HG03159 (cell line): ENCODE measurements at regions not wholly inside any gene's neighbourhood (a gene's known extent, or its start where the extent isn't known, plus 50 kb on each side); places are given as distances from the start of the nearest gene placed in this dataset.
"Not testable (repeated sequence)": the region's sequence is repeated elsewhere in the genome, so short reads cannot be mapped to it uniquely, and the experiment has no call there.

Experiments used
- ATAC-seq: cut with Tn5 transposase; IDR thresholded peaks from one replicate; pipeline ENCODE4 v1.9.1; 2021; ENCODE audit warnings: mild to moderate bottlenecking, moderate library complexity; ENCODE audit not compliant: unreplicated experiment

DNA sequence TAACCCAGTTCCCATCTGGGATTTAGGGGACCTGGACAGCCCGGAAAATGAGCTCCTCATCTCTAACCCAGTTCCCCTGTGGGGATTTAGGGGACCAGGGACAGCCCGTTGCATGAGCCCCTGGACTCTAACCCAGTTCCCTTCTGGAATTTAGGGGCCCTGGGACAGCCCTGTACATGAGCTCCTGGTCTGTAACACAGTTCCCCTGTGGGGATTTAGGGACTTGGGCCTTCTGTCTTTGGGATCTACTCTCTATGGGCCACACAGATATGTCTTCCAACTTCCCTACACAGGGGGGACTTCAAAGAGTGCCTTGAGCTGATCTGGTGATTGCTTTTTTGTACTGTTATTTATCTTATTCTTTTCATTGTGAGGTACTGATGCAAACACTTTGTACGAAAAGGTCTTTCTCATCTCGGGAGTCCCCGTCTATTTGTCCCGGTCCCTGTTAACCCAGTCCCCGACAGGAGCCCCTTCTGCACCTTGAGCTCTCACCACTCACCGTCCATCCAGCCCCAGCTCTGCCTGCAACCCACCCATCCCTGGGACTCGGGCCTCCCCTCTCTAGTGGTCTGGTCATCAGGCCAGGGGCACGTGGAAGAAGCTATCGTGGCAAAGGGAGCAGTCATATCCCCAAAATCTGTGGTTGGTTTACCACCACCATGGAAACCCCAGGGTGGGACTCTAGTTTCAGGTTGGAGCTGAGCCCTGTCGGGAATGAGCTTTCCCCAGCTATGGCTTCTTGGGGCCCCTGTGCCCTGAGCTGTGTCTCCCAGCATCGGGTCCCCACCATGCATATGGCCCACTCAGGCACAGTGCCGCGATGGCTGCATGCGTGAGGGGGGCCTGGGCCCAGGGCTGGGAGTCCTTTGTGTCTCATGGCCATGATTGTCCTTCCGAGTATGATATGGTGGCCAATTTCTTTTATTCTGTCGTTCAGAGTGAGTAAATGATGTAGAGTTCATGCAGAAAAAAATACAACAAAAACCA is 270.4 kb upstream of the PLCXD1 start:
- ATAC-seq: not testable (repeated sequence)

DNA sequence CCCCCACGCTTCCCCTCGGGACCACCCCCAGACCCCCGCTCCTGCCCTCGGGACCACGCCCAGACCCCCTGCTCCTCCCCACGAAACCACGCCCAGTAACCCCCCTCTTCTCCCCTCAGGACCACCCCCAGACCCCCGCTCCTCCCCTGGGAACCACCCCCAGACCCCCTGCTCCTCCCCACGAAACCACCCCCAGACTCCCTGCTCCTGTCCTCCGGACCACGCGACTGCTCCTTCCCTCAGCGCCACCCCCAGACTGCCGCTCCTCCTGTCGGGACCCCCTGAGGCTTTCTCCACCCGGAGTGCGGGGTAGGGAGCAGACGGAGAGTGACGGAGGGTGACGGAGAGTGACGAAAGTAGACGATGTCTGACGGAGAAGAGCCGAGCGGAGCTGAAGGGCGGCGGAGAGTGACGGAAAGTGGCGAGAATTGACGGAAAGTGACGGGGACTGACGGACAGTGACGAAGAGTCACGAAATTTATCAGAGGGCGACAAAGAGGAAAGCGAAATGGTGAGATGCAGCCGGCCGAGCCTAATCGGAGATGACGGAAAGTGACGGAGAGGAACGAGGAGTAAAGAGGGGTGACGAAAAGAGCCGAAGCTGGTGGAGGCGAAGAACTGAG is 267.2 kb upstream of the PLCXD1 start:
- peak; percentile 51 for ATAC-seq

DNA sequence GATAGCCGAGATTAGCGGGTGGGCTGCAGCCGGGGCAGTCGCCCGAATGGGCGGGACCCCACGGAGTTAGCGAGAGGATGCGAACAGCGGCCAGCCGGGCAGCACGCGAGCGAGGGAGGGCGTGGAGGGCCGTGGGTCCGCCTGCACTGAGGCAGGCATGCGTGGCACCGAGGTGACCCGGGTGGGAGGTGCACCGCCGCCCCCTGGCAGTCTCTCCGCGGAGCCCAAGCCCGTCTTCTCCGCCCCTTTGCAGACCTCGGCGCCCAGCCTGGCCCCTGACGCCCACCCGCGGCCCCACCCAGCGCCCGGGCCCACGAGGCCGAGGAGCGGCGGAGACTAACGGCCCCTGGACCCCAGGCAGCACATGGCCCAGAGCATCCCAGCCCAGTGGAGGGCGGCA is 266.7 kb upstream of the PLCXD1 start:
- ATAC-seq: peak; percentile 6

DNA sequence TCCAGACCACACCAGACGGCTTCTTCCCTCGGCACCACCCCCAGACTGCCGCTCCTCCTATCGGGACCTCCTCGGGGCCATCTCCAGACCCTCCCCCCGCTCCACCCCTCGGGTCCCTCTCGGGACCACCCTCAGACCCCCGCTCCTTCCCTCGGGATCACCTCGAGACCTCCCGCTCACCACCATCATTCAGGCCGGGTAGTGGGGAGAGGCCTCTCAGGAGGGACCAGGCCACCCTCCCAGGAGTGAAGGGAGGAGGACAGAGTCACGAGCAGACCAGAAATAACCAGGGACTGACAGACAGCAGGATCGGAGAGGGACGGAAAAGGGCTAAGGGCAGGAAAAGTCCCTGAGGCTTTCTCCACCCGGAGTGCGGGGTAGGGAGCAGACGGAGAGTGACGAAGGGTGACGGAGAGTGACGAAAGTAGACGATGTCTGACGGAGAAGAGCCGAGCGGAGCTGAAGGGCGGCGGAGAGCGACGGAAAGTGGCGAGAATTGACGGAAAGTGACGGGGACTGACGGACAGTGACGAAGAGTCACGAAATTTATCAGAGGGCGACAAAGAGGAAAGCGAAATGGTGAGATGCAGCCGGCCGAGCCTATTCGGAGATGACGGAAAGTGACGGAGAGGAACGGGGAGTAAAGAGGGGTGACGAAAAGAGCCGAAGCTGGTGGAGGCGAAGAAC is 262.3 kb upstream of the PLCXD1 start:
- peak; percentile 78 for ATAC-seq

DNA sequence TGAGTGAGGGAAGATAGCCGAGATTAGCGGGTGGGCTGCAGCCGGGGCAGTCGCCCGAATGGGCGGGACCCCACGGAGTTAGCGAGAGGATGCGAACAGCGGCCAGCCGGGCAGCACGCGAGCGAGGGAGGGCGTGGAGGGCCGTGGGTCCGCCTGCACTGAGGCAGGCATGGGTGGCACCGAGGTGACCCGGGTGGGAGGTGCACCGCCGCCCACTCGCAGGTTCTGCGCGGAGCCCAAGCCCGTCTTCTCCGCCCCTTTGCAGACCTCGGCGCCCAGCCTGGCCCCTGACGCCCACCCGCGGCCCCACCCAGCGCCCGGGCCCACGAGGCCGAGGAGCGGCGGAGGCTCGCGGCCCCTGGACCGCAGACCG is 261.7 kb upstream of the PLCXD1 start:
- ATAC-seq: peak; percentile 13

DNA sequence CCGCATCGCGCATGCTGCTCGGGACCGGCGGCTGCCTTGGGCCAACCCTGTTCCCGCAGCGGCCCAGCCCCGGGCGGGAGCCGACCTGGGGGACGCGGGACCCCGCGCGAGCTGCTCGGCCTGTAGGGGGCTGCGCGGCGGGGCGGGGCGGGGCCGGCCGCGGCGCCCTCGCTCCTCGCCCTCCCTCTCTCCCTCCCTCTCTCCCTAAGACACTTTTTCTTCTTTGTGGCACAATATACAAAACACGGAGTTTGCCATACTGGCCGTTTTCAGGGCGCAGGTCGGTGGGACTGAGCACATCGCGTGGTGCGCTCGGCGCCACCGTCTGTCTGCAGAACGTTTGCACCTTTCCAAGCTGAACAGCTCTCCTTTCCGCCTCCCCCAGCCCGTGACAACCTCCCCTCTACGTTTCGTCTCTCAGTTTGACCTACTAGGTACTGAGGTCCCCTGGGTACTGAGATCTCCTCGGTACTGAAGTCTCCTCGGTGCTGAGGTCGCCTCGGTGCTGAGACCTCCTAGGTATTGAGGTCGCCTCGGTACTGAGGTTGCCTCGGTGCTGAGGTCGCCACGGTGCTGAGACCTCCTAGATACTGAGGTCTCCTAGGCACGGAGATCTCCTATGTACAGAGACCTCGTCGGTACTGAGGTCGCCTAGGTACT is 261.1 kb upstream of the PLCXD1 start:
- ATAC-seq: peak; percentile 38

DNA sequence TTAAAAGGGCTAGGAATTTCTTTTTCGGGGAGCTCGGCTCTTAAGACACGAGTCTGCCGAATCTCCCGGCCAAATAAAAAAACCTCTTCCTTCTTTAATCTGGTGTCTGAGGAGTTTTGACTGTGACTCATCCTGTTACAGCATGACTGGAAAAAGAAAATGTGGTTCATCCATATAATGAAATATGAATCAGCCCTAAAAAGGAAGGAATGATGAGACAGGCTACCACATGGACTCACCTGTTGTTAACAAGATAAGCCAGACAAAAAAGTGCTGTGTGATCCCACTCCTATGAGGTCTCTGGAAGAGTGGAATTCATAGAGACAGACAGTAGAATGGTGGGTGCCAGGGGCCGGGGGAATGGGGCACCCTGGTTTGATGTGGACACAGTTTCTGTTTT is 257.0 kb upstream of the PLCXD1 start:
- not testable (repeated sequence) for ATAC-seq
